Right lobe of liver (tissue), 4 donors: ENCODE measurements at regions not wholly inside any gene's neighbourhood (a gene's known extent, or its start where the extent isn't known, plus 50 kb on each side); places are given as distances from the start of the nearest gene placed in this dataset.

Experiments used
- CTCF ChIP-seq, 4 donors: fragments of 200-600 bp in 3 of 4; fragments of 450-650 bp in 1 of 4; IDR thresholded peaks; one replicate each; pipeline versions ENCODE4 v1.5.1 to v1.8.0; 2016 to 2022; ENCODE audit warnings: antibody characterized with exemption in 4 of 4, mild to moderate bottlenecking in 2 of 4
- POLR2A ChIP-seq: fragments of 450-650 bp; IDR thresholded peaks from one replicate; pipeline ENCODE4 v1.6.1; 2017; ENCODE audit warnings: antibody characterized with exemption, mild to moderate bottlenecking
- donor health status: DM: no; HTN: no; CAD: no.
- donor health status: DM: no; HTN: no; CAD: no.
- donor health status: DM: no; HTN: yes; CAD: no.

- no peak for TF ChIP-seq POLR2A
- no peak for TF ChIP-seq CTCF (IDR thresholded peaks at IDR 0.05)
Measured at GRCh38 chr9:22286661-22287060, 160.0 kb upstream of the DMRTA1 start.
